Muscle layer of duodenum (tissue), 2 donors: ENCODE measurements at regions not wholly inside any gene's neighbourhood (a gene's known extent, or its start where the extent isn't known, plus 50 kb on each side); places are given as distances from the start of the nearest gene placed in this dataset.
"Not testable (repeated sequence)": the region's sequence is repeated elsewhere in the genome, so short reads cannot be mapped to it uniquely, and the experiment has no call there.

ENCODE experiments used
- H3K27ac ChIP-seq: one replicate; pipeline ENCODE4 v1.7.0; 2013; ENCODE audit warnings: mild to moderate bottlenecking, low read length
- H3K27me3 ChIP-seq: one replicate; pipeline ENCODE4 v1.7.0; 2013; ENCODE audit warnings: low read depth, mild to moderate bottlenecking, control low read depth, low read length
- H3K36me3 ChIP-seq, 2 donors: one replicate each; pipeline ENCODE4 v1.7.0; 2013; ENCODE audit warnings: low read length in 2 of 2, control low read depth in 1 of 2, mild to moderate bottlenecking in 1 of 2; ENCODE audit not compliant: insufficient read depth in 2 of 2, control insufficient read depth in 1 of 2
- H3K4me1 ChIP-seq, 2 donors: one replicate each; pipeline ENCODE4 v1.7.0; 2013; ENCODE audit warnings: low read length in 2 of 2, mild to moderate bottlenecking in 2 of 2, control low read depth in 1 of 2, moderate library complexity in 1 of 2; ENCODE audit not compliant: insufficient read depth in 2 of 2, control insufficient read depth in 1 of 2
- H3K4me3 ChIP-seq, 2 donors: one replicate each; pipeline ENCODE4 v1.7.0; 2013; ENCODE audit warnings: low read length in 2 of 2, low read depth in 1 of 2, mild to moderate bottlenecking in 1 of 2
- H3K9me3 ChIP-seq, 2 donors: one replicate each; pipeline ENCODE4 v1.7.0; 2013; ENCODE audit warnings: low read length in 2 of 2, control low read depth in 1 of 2, mild to moderate bottlenecking in 1 of 2; ENCODE audit not compliant: control insufficient read depth in 1 of 2
- donor health status: healthy.

GRCh38 chr4:189589201-189589600, 351.5 kb upstream of the FRG1 start:
- not testable (repeated sequence) for H3K9me3 ChIP-seq

GRCh38 chr4:189592890-189593289, 347.8 kb upstream of the FRG1 start:
- H3K36me3 ChIP-seq, result no peaks in the 10 kb centered on the region
- H3K9me3 ChIP-seq, result no peaks in the 10 kb centered on the region
- no peak overlapping the region for H3K4me3 ChIP-seq
- H3K27me3 ChIP-seq, result no peaks in the 10 kb centered on the region
- H3K27ac ChIP-seq, result no peak overlapping the region
- no peaks in the 10 kb centered on the region for H3K4me1 ChIP-seq

More at GRCh38 chr4:189589201-189589600, 351.5 kb upstream of the FRG1 start:
- not testable (repeated sequence) for H3K36me3 ChIP-seq, H3K27me3 ChIP-seq, H3K4me1 ChIP-seq, H3K27ac ChIP-seq, H3K4me3 ChIP-seq

DNA sequence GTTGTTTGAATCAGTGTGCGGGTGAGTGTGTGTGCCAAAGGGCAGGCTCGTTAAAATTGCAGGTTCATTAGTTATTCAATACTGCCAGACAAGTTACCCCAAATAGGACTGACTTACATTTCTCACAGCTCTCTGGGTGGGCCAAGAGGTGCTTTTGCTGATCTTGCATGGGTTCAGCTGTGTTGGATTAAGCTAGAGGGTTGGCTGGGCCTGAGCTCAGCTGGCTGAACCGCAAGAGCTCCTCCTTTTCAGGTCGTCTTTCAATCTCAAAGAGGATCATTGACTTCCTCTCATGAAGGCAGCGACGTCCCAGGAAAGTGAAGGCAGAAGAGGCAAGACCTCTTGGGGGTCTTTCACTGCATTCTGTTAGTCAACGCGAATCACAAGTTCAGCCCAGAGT, 343.3 kb upstream of the FRG1 start:
- no peaks in the 10 kb centered on the region for H3K27me3 ChIP-seq
- no peaks in the 10 kb centered on the region for H3K4me1 ChIP-seq
- no peak overlapping the region for H3K27ac ChIP-seq
- H3K4me3 ChIP-seq, result no peak overlapping the region
- H3K9me3 ChIP-seq, result no peaks in the 10 kb centered on the region
- H3K36me3 ChIP-seq, result no peaks in the 10 kb centered on the region

GRCh38 chr4:189600264-189600663, 340.4 kb upstream of the FRG1 start:
- H3K27me3 ChIP-seq, result no peaks in the 10 kb centered on the region

GRCh38 chr4:189600718-189601435, 339.8 kb upstream of the FRG1 start:
- H3K27ac ChIP-seq, result no peak overlapping the region
- H3K4me3 ChIP-seq, result no peak overlapping the region
- no peaks in the 10 kb centered on the region for H3K4me1 ChIP-seq
- H3K36me3 ChIP-seq, result no peaks in the 10 kb centered on the region
- H3K9me3 ChIP-seq, result no peaks in the 10 kb centered on the region
- no peaks in the 10 kb centered on the region for H3K27me3 ChIP-seq

More at GRCh38 chr4:189600264-189600663, 340.4 kb upstream of the FRG1 start:
- Histone ChIP-seq H3K36me3 (no peaks in the 10 kb centered on the region), H3K9me3 (no peaks in the 10 kb centered on the region), H3K4me1 (no peaks in the 10 kb centered on the region), H3K27ac (no peak overlapping the region), H3K4me3 (no peak overlapping the region)

DNA sequence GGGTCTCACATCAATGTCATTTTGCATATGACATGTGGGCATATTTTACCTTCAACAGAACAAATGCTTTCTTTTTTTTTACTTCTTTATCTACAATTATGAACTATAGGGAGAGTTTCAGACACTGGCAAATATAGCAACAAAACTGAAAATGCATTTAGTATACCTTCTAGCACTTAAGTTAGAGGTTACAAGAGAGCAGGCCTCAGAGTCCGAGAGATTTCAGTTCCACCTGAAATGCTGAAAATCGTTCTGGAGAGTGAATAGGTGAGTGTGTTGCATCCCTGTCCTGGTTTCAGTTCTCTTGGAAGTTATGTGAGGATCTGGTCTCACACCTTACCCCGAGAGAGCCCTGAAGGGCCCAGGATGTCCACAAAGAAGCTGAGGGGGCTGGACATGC, 337.8 kb upstream of the FRG1 start:
- not testable (repeated sequence) for H3K9me3 ChIP-seq, H3K36me3 ChIP-seq, H3K27me3 ChIP-seq, H3K27ac ChIP-seq, H3K4me3 ChIP-seq, H3K4me1 ChIP-seq

- H3K4me3 ChIP-seq, H3K4me1 ChIP-seq, H3K27ac ChIP-seq, H3K36me3 ChIP-seq, H3K9me3 ChIP-seq, H3K27me3 ChIP-seq: not testable (repeated sequence)
Measured at GRCh38 chr4:189610571-189610970, 330.1 kb upstream of the FRG1 start.

GRCh38 chr4:189613207-189613606, 327.5 kb upstream of the FRG1 start:
- Histone ChIP-seq H3K27ac (no peak overlapping the region), H3K9me3 (no peaks in the 10 kb centered on the region), H3K4me1 (no peaks in the 10 kb centered on the region), H3K36me3 (no peaks in the 10 kb centered on the region), H3K4me3 (no peak overlapping the region), H3K27me3 (no peaks in the 10 kb centered on the region)

DNA sequence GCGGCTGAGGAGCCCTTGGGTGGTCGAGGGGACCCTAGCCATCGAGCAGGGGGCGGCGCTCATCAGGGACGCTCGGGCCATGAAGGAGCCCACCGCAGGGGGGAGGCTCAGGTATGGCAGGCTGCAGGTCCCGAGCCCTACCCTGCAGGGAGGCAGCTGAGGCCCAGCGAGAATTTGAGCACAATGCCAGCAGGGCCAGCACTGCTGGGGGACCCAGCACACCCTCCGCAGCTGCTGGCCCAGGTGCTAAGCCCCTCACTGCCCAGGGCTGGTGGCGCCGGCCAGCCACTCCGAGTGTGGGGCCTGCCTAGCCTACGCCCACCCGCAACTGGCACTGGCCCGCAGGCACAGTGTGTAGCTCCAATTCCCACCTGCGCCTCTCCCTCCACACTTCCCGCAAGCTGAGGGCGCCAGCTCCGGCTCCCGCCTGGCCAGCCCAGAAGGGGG, 325.4 kb upstream of the FRG1 start:
- H3K4me3 ChIP-seq, result no peak overlapping the region
- no peaks in the 10 kb centered on the region for H3K36me3 ChIP-seq
- no peak overlapping the region for H3K27ac ChIP-seq
- H3K27me3 ChIP-seq, result no peaks in the 10 kb centered on the region
- H3K4me1 ChIP-seq, result no peaks in the 10 kb centered on the region
- H3K9me3 ChIP-seq, result no peaks in the 10 kb centered on the region

DNA sequence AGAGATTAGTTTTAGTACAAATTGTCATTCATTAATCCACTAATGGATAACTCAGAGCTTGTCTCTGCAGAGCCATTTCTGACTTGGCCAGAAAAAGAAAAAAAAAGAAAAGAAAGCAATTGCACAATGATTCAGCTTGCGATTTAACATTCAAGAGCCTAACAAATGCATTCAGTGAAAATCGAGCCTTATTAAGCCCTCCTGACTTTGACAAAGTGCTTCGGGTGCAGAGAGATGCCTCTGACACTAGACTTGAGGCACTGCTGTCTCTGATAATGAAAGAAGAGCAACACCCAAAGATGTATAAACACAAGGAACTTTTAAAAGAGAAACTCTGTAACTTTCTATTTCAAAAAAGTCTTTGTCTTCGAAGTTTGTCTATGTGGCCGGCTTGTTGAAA, 322.9 kb upstream of the FRG1 start:
- H3K9me3 ChIP-seq, H3K4me3 ChIP-seq, H3K27ac ChIP-seq, H3K4me1 ChIP-seq, H3K27me3 ChIP-seq, H3K36me3 ChIP-seq: not testable (repeated sequence)

DNA sequence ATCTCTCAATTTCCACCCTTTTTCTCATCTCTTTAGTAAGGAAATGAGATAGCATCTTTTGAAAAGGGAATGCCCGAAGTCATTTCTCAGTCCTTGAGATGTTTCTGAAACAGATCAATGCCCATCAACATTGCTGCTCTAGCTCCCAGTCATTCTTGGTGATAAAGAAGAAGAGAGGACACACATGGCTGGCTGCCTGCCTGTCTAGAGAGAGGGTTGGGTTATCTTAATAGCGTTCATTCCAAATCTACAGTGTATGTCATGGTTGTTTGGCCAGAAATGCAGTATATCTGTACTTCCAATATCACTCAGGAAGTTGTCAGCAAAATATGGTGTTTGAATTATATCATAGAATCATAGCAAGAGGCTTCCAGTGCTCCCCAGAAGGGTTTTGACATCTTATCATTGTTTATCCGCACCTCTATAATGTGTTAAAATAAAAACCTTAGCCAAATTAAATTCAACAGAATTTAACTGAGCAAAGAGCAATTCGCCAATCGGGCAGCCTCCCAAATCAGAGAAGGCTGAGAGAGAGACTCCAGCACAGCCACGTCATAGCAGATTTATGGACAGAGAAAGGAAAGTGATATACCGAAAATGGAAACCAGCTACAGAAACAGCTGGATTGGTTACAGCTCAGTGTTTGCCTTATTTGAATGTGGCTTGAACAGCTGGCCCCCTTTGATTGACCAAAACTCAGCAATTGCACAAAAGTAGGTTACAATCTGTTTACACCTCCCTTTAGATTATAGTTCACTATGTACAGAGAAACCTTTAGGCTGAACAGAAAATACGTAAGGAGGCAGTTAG, 321.0 kb upstream of the FRG1 start:
- not testable (repeated sequence) for H3K4me3 ChIP-seq, H3K9me3 ChIP-seq, H3K36me3 ChIP-seq, H3K4me1 ChIP-seq, H3K27me3 ChIP-seq, H3K27ac ChIP-seq

- H3K4me1 ChIP-seq, H3K27me3 ChIP-seq, H3K4me3 ChIP-seq, H3K27ac ChIP-seq, H3K9me3 ChIP-seq, H3K36me3 ChIP-seq: not testable (repeated sequence)
Measured at GRCh38 chr4:189622574-189622973, 318.1 kb upstream of the FRG1 start.
